ENCODE measurements at regions not wholly inside any gene's neighbourhood (a gene's known extent, or its start where the extent isn't known, plus 50 kb on each side); places are given as distances from the start of the nearest gene placed in this dataset.

DNA sequence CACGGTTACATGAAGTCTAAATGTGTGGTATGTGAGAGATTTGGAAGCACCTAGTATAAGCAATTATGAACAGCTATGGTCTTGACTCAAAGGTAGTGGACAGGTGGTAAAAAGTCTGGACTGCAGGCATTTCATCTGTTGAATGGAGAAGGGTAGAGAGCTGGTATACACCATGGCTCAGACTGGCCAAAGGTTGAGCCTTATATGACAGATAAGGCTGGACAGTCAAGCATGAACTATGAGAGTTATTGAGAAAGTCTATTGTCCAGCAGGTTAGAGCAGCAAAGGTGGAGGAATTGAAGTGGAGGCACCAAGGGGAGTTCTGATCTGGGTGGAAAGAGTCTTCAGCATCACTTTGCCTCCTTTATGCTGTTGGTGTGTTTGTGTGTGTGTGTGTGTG lies 346.7 kb upstream of the SLC14A2 start:
- no peak for DNase-seq
- Histone ChIP-seq H3K23ac (ENCODE audit: low read depth, low read length) (no peak overlapping the region), H3K27ac (ENCODE audit: insufficient read depth, low read length) (no peak overlapping the region), H4K5ac (ENCODE audit: low read depth, low read length) (no peak overlapping the region), H3K18ac (ENCODE audit: low read depth, low read length) (no peak overlapping the region), H3K36me3 (ENCODE audit: control insufficient read depth, insufficient read depth, low read length) (no peaks in the 10 kb centered on the region), H4K91ac (ENCODE audit: insufficient read depth, low read depth, low read length) (no peak overlapping the region), H3K4me3 (ENCODE audit: insufficient read depth, low read depth, low read length) (no peak overlapping the region), H3K56ac (ENCODE audit: extremely low read depth, insufficient read depth, low read length) (no peak overlapping the region), H3K14ac (replicated peaks; ENCODE audit: low read depth, low read length) (no peak overlapping the region), H2BK5ac (ENCODE audit: low read depth, low read length, poor library complexity, severe bottlenecking) (no peak overlapping the region), H3K4me1 (ENCODE audit: control insufficient read depth, insufficient read depth, low read length) (no peaks in the 10 kb centered on the region), H2BK15ac (ENCODE audit: low read depth, low read length) (no peak overlapping the region), H2BK120ac (ENCODE audit: low read depth, low read length) (no peak overlapping the region), H3K4ac (ENCODE audit: low read depth, low read length) (no peak overlapping the region), H2BK20ac (ENCODE audit: low read depth, low read length) (no peak overlapping the region), H2AK5ac (ENCODE audit: low read depth, low read length) (no peak overlapping the region), H3K79me1 (ENCODE audit: low read depth in 1 of 2, low read length in 2 of 2) (no peaks in the 10 kb centered on the region), H3K27me3 (ENCODE audit: control insufficient read depth, insufficient read depth, low read length) (peaks cover 7% of the 10 kb centered on the region), H4K20me1 (ENCODE audit: insufficient read depth, low read length) (no peaks in the 10 kb centered on the region), H3K9ac (ENCODE audit: low read depth, low read length) (no peak overlapping the region), H4K8ac (ENCODE audit: low read depth in 2 of 2, low read length in 2 of 2) (no peak overlapping the region), H3K4me2 (ENCODE audit: low read depth, low read length) (no peak overlapping the region), H2AK9ac (replicated peaks; ENCODE audit: low read depth, low read length, poor library complexity) (no peak overlapping the region), H3K9me1 (ENCODE audit: insufficient read depth, low read length) (no peaks in the 10 kb centered on the region), H3K9me3 (ENCODE audit: control insufficient read depth, insufficient read depth, low read length) (no peaks in the 10 kb centered on the region), H2AFZ (replicated peaks; ENCODE audit: low read length, poor library complexity) (no peak overlapping the region)
- CTCF ChIA-PET = no interaction called here
- no TSS peak for BruUV-seq (replicated peaks)
- no peak for ATAC-seq (ENCODE audit: low read depth)
- no CpG with 5 or more reads among the region's 1 CpG for WGBS, 2 experiments (ENCODE audit: extremely low coverage in 2 of 2, insufficient read length in 1 of 2)
- intact Hi-C loops (cut with micrococcal nuclease) = no loop called here
- dilution Hi-C loops (cut with HindIII; ENCODE audit: low sequenced_read_pairs, unreplicated experiment) = no loop called here
- POLR2A ChIA-PET (ENCODE audit: unreplicated experiment) = no interaction called here
- in situ Hi-C loops (cut with MboI; ENCODE audit: low sequenced_read_pairs) = no loop called here
- TF ChIP-seq MXI1 (IDR thresholded peaks at IDR 0.05; ENCODE audit: borderline replicate concordance, low read depth, low read length) (no peak), CHD1 (IDR thresholded peaks at IDR 0.05; ENCODE audit: low read depth, low read length) (no peak), CEBPB (IDR thresholded peaks at IDR 0.05; ENCODE audit: low read depth, low read length) (no peak), POLR2A (IDR thresholded peaks at IDR 0.05; ENCODE audit: low read depth, low read length) (no peak), RAD21 (IDR thresholded peaks at IDR 0.05; ENCODE audit: low read length) (no peak), MAZ (IDR thresholded peaks at IDR 0.05; ENCODE audit: borderline replicate concordance, low read depth, low read length) (no peak)
- TF ChIP-seq, protein P1, sequence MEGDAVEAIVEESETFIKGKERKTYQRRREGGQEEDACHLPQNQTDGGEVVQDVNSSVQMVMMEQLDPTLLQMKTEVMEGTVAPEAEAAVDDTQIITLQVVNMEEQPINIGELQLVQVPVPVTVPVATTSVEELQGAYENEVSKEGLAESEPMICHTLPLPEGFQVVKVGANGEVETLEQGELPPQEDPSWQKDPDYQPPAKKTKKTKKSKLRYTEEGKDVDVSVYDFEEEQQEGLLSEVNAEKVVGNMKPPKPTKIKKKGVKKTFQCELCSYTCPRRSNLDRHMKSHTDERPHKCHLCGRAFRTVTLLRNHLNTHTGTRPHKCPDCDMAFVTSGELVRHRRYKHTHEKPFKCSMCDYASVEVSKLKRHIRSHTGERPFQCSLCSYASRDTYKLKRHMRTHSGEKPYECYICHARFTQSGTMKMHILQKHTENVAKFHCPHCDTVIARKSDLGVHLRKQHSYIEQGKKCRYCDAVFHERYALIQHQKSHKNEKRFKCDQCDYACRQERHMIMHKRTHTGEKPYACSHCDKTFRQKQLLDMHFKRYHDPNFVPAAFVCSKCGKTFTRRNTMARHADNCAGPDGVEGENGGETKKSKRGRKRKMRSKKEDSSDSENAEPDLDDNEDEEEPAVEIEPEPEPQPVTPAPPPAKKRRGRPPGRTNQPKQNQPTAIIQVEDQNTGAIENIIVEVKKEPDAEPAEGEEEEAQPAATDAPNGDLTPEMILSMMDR (conservative IDR thresholded peaks at IDR 0.05; ENCODE audit: low read depth, low read length) = no peak

Data from IMR-90 (cell line).